ENCODE measurements at regions not wholly inside any gene's neighbourhood (a gene's known extent, or its start where the extent isn't known, plus 50 kb on each side); places are given as distances from the start of the nearest gene placed in this dataset.

DNA sequence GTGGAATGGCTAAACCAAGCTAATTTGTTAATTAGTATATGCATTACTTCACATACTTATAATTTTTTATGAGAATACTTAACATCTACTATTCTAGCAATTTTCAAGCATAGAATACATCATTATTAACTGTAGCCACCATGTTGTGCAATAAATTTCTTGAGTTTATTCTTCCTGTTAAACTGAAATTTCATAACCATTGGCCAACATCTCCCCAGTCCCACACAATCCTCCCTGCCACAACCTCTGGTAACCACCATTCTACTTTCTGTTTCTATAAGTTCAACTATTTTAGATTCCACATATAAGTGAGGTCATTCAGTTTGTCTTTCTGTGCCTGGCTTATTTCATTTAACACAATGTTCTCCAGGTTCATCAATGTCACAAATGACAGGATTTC, 208.5 kb downstream of the PPP4R3C start:
- TF ChIP-seq POLR2A (IDR thresholded peaks at IDR 0.05): no peak
- TF ChIP-seq, protein P1, sequence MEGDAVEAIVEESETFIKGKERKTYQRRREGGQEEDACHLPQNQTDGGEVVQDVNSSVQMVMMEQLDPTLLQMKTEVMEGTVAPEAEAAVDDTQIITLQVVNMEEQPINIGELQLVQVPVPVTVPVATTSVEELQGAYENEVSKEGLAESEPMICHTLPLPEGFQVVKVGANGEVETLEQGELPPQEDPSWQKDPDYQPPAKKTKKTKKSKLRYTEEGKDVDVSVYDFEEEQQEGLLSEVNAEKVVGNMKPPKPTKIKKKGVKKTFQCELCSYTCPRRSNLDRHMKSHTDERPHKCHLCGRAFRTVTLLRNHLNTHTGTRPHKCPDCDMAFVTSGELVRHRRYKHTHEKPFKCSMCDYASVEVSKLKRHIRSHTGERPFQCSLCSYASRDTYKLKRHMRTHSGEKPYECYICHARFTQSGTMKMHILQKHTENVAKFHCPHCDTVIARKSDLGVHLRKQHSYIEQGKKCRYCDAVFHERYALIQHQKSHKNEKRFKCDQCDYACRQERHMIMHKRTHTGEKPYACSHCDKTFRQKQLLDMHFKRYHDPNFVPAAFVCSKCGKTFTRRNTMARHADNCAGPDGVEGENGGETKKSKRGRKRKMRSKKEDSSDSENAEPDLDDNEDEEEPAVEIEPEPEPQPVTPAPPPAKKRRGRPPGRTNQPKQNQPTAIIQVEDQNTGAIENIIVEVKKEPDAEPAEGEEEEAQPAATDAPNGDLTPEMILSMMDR (IDR thresholded peaks at IDR 0.05): no peak
